ENCODE measurements at regions not wholly inside any gene's neighbourhood (a gene's known extent, or its start where the extent isn't known, plus 50 kb on each side); places are given as distances from the start of the nearest gene placed in this dataset.

- H3K23me2 ChIP-seq (ENCODE audit: insufficient read length, low read depth, low read length, poor library complexity, severe bottlenecking): no peaks in the 10 kb centered on the region
- no peak overlapping the region for H4K8ac ChIP-seq (replicated peaks; ENCODE audit: insufficient read length, low read depth, low read length)
- H3K9me3 ChIP-seq (ENCODE audit: control insufficient read depth, low read depth, low read length): no peaks in the 10 kb centered on the region
- H3K14ac ChIP-seq (ENCODE audit: insufficient read depth, low read length): no peak overlapping the region
- Mint-ChIP-seq H3K9me3 (peaks cover 1 to 3% of the 10 kb centered on the region in 2 experiments; a peak in 4 of 5 replicates), H3K27me3 (ENCODE audit: low read depth) (no peaks in the 10 kb centered on the region), H3K27ac (no peak overlapping the region), H3K4me3 (no peak overlapping the region), H3K4me1 (no peaks in the 10 kb centered on the region), H3K36me3 (ENCODE audit: insufficient read depth in 1 of 3, low read depth in 3 of 3) (0 out of 7 replicates have a peak, but pooled peaks cover 0 to 4% (median 0%) of the 10 kb centered on the region in 3 experiments)
- H3K79me1 ChIP-seq (ENCODE audit: insufficient read depth, low read depth, low read length, poor library complexity, severe bottlenecking): no peaks in the 10 kb centered on the region
- no peaks in the 10 kb centered on the region for H3K79me2 ChIP-seq (ENCODE audit: insufficient read depth, low read length)
- H2AFZ ChIP-seq (ENCODE audit: low read length): no peak overlapping the region
- no peak overlapping the region for H2BK5ac ChIP-seq (ENCODE audit: insufficient read length, low read length)
- no peak overlapping the region for H3K4ac ChIP-seq (ENCODE audit: low read depth, low read length)
- H2BK12ac ChIP-seq (ENCODE audit: insufficient read length, low read depth, low read length): no peak overlapping the region
- no peak overlapping the region for H2BK20ac ChIP-seq (ENCODE audit: low read depth, low read length, poor library complexity, severe bottlenecking)
- no peak overlapping the region for H3K18ac ChIP-seq (ENCODE audit: insufficient read length, low read depth, low read length)
- TF ChIP-seq, protein P1, sequence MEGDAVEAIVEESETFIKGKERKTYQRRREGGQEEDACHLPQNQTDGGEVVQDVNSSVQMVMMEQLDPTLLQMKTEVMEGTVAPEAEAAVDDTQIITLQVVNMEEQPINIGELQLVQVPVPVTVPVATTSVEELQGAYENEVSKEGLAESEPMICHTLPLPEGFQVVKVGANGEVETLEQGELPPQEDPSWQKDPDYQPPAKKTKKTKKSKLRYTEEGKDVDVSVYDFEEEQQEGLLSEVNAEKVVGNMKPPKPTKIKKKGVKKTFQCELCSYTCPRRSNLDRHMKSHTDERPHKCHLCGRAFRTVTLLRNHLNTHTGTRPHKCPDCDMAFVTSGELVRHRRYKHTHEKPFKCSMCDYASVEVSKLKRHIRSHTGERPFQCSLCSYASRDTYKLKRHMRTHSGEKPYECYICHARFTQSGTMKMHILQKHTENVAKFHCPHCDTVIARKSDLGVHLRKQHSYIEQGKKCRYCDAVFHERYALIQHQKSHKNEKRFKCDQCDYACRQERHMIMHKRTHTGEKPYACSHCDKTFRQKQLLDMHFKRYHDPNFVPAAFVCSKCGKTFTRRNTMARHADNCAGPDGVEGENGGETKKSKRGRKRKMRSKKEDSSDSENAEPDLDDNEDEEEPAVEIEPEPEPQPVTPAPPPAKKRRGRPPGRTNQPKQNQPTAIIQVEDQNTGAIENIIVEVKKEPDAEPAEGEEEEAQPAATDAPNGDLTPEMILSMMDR (conservative IDR thresholded peaks at IDR 0.05): no peak
- H3T11ph ChIP-seq (ENCODE audit: low read length): no peak overlapping the region
- no CpG with 5 or more reads among the region's 2 CpGs for WGBS (ENCODE audit: extremely low coverage, insufficient read length, low lambda C conversion rate)
- no peak overlapping the region for H3K9ac ChIP-seq (ENCODE audit: extremely low read depth, insufficient read length, low read length)
- H3K4me1 ChIP-seq (ENCODE audit: insufficient read depth, low read length): no peaks in the 10 kb centered on the region
- H2BK120ac ChIP-seq (ENCODE audit: low read depth, low read length, poor library complexity, severe bottlenecking): no peak overlapping the region
- H3K23ac ChIP-seq (ENCODE audit: insufficient read length, low read depth, low read length): no peak overlapping the region
- H3K56ac ChIP-seq (ENCODE audit: insufficient read length, low read depth, low read length): no peak overlapping the region
- H4K20me1 ChIP-seq (ENCODE audit: control insufficient read depth, insufficient read depth, insufficient read length): no peaks in the 10 kb centered on the region
- H3K4me2 ChIP-seq (ENCODE audit: insufficient read depth, insufficient read length, low read length): no peak overlapping the region
- no peaks in the 10 kb centered on the region for H3K27me3 ChIP-seq (ENCODE audit: insufficient read depth, low read length)
- no peak for DNase-seq
- no peak overlapping the region for H2AK5ac ChIP-seq (ENCODE audit: insufficient read length, low read length)
- no peak overlapping the region for H4K5ac ChIP-seq (ENCODE audit: insufficient read length, low read depth, low read length)
- no peak overlapping the region for H3K27ac ChIP-seq (ENCODE audit: insufficient read length, low read depth, low read length)
- H4K91ac ChIP-seq (ENCODE audit: insufficient read length, low read depth, low read length): no peak overlapping the region
- no peak overlapping the region for H2BK15ac ChIP-seq (ENCODE audit: low read depth, low read length)
These were observed 62.0 kb upstream of the DAB2 start for GRCh38 chr5:39486790-39487189.

Data from H9 (cell line).